ENCODE measurements at regions not wholly inside any gene's neighbourhood (a gene's known extent, or its start where the extent isn't known, plus 50 kb on each side); places are given as distances from the start of the nearest gene placed in this dataset.
"Not testable (repeated sequence)": the region's sequence is repeated elsewhere in the genome, so short reads cannot be mapped to it uniquely, and the experiment has no call there.

DNA sequence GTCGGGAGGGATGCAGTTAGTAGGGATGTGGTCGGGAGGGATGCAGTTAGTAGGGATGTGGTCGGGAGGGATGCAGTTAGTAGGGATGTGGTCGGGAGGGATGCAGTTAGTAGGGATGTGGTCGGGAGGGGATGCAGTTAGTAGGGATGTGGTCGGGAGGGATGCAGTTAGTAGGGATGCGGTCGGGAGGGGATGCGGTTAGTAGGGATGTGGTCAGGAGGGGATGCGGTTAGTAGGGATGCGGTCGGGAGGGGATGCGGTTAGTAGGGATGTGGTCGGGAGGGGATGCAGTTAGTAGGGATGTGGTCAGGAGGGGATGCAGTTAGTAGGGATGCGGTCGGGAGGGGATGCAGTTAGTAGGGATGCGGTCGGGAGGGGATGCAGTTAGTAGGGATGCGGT lies 96.2 kb downstream of the BDH1 start:
- not testable (repeated sequence) for DNase-seq

DNA sequence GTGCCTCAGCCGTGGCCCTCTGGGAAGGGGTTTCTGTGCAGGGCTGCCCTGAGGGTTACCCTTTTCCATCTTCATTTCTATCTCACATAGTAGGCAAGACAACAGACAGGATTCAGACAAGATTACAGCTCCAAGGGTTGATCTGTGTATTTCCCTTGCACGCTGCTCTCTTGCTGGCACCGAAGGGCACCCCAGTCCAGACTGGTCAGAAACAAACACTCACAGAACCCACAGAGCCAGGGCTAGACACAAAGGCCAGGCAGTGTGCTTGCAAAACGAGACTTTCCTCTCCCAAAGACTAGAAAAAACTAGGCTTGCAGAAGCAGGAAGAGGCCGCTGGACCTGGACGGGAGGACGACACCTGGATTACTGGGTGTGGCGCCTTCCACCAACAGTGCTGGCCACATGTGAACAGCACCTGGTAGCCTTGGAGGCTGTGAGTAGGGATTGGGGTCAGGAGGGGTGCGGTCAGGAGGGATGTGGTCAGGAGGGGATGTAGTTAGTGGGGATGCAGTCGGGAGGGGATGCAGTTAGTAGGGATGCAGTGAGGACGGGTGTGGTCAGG lies 96.8 kb downstream of the BDH1 start:
- DNase-seq = no peak

- peak; percentile 31 for DNase-seq
These were observed 97.5 kb downstream of the BDH1 start for GRCh38 chr3:197458179-197458707.

DNA sequence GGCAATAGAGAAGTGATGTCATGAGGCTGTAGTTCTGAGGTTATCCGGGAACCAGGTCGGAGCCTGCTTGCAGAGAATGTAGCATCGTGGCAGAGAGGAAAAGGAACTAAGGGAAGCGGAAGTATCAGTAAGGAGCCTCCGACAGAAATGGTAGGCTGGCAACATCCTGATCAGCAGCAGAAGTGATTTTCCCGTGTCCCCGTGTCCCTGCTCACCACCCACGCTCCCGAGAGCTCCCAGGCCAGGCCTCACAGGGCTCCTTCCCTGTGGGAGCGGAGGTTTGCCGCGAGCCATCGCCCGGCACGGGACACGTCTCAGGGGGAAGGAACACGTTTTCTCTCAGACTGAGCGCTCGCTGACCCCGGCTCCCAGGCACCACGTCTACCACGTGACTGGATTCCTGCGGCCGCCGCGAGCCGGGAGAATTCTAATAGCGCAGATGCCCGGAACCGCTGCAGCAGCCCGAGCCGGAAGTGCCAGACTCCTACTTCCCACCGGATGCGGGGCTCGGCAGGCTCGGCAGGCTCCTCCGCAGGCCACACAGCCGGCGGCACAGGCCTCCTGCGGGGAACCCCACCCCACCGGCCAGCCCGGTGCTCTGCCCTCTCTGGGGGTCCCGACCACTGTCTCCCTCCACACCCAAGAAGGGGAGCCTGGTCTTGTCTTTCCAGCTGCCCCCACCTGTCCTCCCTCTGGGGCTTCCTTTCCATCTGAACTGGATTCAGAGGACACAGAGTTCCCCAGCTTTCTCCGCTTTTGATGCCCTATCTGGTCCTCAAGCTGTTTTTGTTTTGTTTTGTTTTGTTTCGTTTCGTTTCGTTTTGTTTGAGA lies 99.3 kb downstream of the BDH1 start:
- DNase-seq = peak; percentile 60

GRCh38 chr3:197454841-197455240 lies 100.9 kb downstream of the BDH1 start:
- not testable (repeated sequence) for DNase-seq

DNA sequence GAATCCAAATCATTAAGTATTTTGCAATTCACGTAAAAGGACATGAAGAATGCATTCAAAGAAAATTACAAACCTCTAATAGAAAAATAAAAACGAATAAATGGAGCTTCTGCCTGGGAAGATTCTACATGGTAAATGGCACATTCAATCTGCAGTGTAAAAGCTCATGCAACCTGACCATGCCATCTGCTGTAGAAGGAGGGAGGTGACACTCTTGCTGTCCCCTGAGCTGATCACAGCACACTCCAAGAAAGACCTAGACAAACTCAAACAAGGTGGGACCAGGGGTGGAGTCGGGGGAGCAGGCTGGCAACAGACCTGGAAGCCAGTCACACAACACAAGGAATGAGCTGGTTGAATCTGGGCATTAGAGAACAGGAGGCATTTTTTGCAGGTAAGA lies 101.8 kb downstream of the BDH1 start:
- peak; percentile 16 for DNase-seq

GRCh38 chr3:197450810-197451209 lies 105.0 kb downstream of the BDH1 start:
- no peak for DNase-seq

DNA sequence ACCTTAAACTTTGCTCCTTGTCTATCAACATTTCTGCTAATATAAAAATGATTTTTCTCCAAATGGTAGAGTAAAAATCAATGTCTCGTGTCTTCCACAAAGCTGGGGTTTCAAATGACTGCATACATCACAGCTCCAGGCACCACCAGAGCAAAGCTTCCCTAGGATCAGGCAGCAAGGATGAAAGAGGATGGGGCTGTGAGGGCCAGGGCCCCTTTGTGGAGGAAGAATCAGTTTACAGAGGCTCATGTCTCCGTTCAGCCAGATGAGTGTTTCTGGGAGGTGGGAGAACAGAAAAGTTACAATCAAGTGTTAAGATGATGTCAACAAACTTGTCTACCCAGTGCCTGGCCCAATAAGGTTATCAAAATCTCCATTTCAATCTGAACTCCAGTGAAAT lies 105.5 kb downstream of the BDH1 start:
- no peak for DNase-seq

GRCh38 chr3:197449181-197449580 lies 106.6 kb downstream of the BDH1 start:
- DNase-seq = not testable (repeated sequence)

- not testable (repeated sequence) for DNase-seq
These were observed 108.0 kb downstream of the BDH1 start for GRCh38 chr3:197447781-197448180.

- DNase-seq = no peak
These were observed 108.7 kb downstream of the BDH1 start for GRCh38 chr3:197447057-197447456.

DNA sequence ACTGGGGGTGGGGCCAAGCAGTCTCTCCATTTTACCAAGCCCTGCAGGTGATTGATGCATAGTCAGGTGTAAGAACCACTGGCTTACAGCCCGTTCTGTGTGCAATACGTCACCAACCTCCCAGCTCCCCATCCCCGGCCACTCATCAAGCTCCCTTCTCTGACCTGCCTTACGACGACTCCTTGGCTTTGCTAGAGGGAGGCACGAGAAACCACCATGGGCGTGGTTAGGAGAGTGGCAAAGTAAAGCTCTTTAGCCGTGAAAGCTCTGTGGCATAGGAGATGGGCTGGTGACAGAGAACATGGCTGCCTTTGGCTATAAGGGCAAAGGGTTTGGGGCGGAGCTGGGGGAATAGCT lies 109.1 kb downstream of the BDH1 start:
- no peak for DNase-seq

DNA sequence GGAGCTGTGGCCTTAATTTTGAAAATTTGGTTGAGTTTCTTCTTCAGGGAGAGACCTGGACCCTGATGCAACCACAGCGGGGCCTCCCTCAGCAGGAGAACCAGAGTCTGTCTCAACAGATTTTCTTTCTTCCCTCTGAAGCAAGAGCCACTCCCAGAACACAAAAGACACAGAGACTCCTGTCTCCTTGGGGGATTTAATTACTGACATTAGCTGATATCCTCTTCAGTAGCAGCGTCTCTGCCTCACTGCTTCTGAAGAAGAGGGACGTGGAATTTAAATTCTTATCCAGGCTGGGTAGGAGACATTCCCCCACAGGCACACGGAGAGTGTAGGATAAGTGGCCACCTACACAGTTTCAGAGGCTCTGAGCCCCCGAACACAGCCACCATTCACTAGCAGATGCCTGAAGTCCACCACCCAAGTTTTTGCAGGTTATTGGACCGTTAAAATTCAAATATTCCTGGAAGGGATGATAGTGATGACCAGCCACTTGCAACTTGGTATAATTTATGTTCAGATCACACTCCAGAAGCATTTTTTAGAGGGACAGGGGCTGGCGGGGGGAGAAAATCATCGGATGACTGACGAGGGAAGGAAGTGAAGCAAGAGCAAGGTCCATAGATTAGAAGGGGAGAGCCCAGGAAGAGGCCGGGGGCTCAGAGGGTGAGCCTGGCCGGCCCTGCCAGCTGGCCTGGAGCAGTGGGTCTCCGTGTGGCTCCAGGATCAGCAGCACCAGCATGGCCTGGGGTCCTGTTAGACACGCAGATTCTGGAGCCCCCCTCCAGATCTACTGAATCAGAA lies 109.7 kb downstream of the BDH1 start:
- no peak for DNase-seq

GRCh38 chr3:197444793-197445379 lies 110.9 kb downstream of the BDH1 start:
- no peak for DNase-seq

DNA sequence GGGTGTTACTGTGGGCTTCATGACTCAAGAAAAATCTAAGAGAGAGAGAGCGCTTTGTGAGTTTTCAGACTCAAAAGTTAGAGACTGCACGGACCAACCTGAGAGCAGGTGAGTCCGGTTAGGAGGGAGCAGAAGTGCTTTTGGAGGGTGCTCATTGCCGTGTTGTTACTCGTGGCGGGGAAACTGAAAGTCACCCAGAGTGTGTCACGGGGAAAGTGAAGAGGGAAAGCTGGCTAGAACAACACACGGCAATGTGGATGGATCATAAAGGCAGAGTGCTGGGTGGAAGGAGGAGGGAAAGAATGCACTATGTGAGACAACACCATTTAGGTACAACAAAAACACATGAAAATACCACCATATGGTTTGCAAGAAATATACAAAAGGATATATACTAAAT lies 112.3 kb downstream of the BDH1 start:
- no peak for DNase-seq

GRCh38 chr3:197440717-197441303 lies 115.0 kb downstream of the BDH1 start:
- no peak for DNase-seq

- DNase-seq = no peak
These were observed 116.9 kb downstream of the BDH1 start for GRCh38 chr3:197438906-197439305.

DNA sequence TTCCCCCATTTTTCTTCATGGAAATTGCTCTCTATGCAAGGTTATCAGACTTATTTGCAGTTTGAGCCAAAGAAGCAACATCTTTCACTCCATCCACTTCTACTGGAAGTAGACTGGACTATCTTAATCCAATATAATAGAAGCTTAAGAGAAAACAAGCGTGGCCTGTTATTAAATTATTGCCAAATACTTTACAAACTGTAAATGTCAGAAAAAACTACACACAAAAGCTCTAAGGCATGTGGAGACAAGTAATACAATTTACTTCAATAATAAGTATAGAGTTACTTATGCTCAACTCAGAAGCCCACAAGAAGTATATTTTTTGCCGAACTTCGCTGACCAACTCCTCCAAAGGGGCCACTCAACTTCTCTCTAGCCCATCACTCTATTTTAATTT lies 120.3 kb downstream of the BDH1 start:
- no peak for DNase-seq

DNA sequence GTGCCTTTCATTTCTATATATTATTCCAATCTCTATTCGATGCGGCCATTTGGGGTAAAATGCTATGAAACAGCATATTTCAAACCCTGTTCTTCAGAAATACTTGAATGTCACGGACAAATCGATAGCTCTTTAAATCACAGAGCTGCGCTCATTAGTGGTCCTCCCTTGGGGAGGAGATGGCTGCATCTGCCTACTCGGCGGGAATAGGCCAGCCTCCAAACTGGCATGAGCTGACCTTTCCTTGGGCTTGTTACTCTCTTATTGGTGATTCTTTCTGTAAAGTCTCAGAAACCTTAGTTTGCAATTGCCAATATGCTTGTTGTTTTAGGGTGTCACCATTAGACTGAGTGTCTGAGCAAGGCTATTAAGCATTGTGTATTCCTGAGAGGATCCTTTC lies 120.9 kb downstream of the BDH1 start:
- no peak for DNase-seq

- no peak for DNase-seq
These were observed 123.2 kb downstream of the BDH1 start for GRCh38 chr3:197432384-197433127.

GRCh38 chr3:197431346-197431910 lies 124.3 kb downstream of the BDH1 start:
- no peak for DNase-seq

DNA sequence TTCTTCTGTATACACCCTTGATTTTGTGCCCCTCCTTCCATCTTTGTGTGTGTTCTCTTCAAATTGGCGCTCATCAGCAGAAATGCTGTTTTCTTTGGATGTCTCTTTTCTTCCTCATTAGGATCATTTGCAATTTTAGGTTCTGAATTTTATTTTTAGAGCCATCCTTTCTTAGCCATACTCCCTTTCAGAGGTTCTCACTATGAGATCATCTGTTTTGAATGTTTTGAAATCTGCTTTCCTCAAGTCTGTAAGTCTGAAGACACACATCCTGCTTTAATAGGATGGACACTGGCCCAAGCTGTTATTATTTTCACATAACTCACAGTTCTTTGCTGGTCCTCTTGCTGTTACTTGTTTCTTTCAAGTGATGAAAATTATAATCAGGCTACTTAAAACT lies 124.8 kb downstream of the BDH1 start:
- DNase-seq = no peak
